ENCODE measurements at regions not wholly inside any gene's neighbourhood (a gene's known extent, or its start where the extent isn't known, plus 50 kb on each side); places are given as distances from the start of the nearest gene placed in this dataset.

DNA sequence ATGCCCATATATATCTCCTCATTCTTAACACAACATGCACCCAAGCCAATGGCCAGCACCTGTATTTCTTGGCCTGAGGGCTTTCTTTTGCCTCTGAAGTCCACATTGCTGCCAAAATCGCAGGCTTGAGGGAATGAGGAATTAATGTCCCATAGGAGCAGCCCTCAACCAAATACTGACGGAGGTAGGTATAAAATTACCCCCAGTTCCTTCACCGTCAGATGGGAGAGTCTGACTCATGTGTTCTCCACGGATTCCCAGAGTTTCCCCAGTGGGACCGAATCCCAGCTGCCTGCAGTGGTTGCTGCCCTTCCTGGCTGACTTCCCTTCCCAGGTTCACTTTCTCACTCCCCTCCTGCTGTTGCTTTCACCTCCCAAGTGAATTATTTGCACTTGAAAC, 602.2 kb upstream of the NOX3 start:
- H3K36me3 ChIP-seq = no peaks in the 10 kb centered on the region
- H3K4me3 ChIP-seq (ENCODE audit: low read depth in 1 of 2, low read length in 1 of 2) = no peak overlapping the region
- TF ChIP-seq, protein P1, sequence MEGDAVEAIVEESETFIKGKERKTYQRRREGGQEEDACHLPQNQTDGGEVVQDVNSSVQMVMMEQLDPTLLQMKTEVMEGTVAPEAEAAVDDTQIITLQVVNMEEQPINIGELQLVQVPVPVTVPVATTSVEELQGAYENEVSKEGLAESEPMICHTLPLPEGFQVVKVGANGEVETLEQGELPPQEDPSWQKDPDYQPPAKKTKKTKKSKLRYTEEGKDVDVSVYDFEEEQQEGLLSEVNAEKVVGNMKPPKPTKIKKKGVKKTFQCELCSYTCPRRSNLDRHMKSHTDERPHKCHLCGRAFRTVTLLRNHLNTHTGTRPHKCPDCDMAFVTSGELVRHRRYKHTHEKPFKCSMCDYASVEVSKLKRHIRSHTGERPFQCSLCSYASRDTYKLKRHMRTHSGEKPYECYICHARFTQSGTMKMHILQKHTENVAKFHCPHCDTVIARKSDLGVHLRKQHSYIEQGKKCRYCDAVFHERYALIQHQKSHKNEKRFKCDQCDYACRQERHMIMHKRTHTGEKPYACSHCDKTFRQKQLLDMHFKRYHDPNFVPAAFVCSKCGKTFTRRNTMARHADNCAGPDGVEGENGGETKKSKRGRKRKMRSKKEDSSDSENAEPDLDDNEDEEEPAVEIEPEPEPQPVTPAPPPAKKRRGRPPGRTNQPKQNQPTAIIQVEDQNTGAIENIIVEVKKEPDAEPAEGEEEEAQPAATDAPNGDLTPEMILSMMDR (IDR thresholded peaks at IDR 0.05) = no peak

DNA sequence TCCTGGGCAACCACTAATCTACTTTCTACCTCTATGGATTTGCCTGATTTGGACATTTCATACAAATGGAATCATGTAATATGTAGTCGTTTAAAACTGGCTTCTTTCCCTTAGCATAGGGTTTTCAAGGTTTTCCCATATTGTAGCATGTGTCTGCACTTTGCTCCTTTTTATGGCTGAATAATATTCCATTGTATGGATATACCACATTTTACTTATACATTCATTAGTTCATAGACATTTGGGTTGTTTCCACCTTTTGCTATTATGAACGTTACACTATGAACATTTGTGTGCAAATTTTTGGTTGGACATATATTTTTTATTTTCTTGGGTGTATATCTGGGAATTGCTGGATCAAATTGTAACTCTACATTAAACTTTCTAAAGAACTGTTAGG, 600.4 kb upstream of the NOX3 start:
- Histone ChIP-seq H3K4me1 (ENCODE audit: control insufficient read depth in 1 of 2, insufficient read depth in 1 of 2, low read depth in 1 of 2, low read length in 1 of 2) (no peaks in the 10 kb centered on the region), H3K27ac (no peak overlapping the region), H3K36me3 (no peaks in the 10 kb centered on the region), H3K4me3 (ENCODE audit: low read depth in 1 of 2, low read length in 1 of 2) (no peak overlapping the region), H3K27me3 (no peaks in the 10 kb centered on the region), H3K9me3 (no peaks in the 10 kb centered on the region)
- TF ChIP-seq, protein P1 (IDR thresholded peaks at IDR 0.05) = no peak

More for the DNA sequence above, 602.2 kb upstream of the NOX3 start:
- Histone ChIP-seq H3K4me1 (ENCODE audit: control insufficient read depth in 1 of 2, insufficient read depth in 1 of 2, low read depth in 1 of 2, low read length in 1 of 2) (no peaks in the 10 kb centered on the region), H3K27me3 (no peaks in the 10 kb centered on the region), H3K27ac (no peak overlapping the region), H3K9me3 (no peaks in the 10 kb centered on the region)

DNA sequence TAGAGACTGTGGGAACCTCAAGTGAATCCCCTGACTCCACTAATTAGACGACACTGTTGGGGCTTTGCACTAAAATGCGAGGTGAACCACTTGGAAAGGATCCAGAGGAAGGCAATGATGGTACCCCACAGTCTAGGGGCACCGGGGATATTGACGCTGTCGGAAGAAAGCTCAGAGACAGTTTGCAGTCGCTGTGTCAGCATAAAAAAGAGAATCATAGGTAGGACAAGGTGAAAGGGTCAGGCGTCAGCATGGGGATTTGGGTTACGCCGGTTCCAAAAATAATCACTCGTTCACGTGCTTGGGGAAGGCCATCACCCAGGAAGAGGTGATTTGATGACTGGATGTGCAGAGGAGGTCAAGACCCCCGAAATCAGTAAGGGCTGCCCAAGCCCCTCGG, 598.0 kb upstream of the NOX3 start:
- Histone ChIP-seq H3K27me3 (no peaks in the 10 kb centered on the region), H3K4me1 (ENCODE audit: control insufficient read depth in 1 of 2, insufficient read depth in 1 of 2, low read depth in 1 of 2, low read length in 1 of 2) (no peaks in the 10 kb centered on the region), H3K9me3 (no peaks in the 10 kb centered on the region), H3K36me3 (no peaks in the 10 kb centered on the region), H3K4me3 (ENCODE audit: low read depth in 1 of 2, low read length in 1 of 2) (no peak overlapping the region), H3K27ac (no peak overlapping the region)
- TF ChIP-seq, protein P1 (IDR thresholded peaks at IDR 0.05) = no peak

DNA sequence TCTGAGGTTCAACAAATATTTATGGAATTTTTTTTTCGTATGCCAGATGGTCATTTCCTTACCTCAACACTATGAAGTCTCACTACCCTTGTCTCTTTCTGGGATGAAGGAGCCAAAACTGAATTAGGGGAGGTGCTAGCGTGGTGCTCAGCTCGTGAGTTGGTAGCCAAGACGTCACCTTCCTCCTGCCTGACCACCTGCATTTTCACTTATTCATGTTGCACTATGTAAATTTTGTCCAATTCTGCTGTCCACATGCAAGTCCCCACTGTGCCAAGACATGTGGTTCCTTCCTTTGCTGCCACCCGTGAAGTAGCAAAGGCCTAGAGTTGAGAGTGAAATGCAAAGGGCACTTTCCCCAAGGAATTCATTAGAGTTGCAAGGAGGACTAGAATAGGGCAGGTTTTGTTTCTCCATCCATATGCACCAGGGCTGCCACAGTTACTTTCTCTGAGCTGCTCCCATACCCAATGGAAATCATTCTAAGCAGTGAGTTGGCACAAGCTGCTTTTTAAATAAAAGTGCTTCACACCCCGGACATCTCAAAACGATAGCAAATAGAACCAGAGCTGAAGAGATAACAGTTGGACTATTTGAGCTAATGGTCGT, 591.3 kb upstream of the NOX3 start:
- Histone ChIP-seq H3K36me3 (no peaks in the 10 kb centered on the region), H3K4me1 (ENCODE audit: control insufficient read depth in 1 of 2, insufficient read depth in 1 of 2, low read depth in 1 of 2, low read length in 1 of 2) (no peaks in the 10 kb centered on the region), H3K4me3 (ENCODE audit: low read depth in 1 of 2, low read length in 1 of 2) (no peak overlapping the region), H3K9me3 (no peaks in the 10 kb centered on the region), H3K27ac (no peak overlapping the region), H3K27me3 (no peaks in the 10 kb centered on the region)
- TF ChIP-seq, protein P1 (IDR thresholded peaks at IDR 0.05) = no peak

DNA sequence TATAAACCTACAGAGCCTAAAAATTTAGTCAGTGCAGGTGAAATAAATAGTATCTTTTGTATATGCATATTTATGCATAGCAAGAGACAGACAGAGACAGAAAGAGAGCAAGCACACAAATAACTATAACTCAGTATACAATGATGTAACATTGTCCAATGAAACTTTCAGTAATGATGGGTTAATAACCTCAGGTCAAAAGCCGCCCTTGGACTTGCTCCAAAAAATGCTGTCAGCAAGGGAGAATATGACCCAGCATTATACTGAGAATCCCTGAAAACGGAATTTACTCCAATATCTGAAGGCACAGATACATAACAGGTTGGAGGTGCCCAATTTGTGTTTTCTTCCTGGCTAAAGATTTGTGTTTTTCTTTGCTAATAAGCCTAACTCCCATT, 590.6 kb upstream of the NOX3 start:
- H3K27me3 ChIP-seq = no peaks in the 10 kb centered on the region
- TF ChIP-seq, protein P1 (IDR thresholded peaks at IDR 0.05) = no peak
- H3K27ac ChIP-seq = no peak overlapping the region
- H3K4me1 ChIP-seq (ENCODE audit: control insufficient read depth in 1 of 2, insufficient read depth in 1 of 2, low read depth in 1 of 2, low read length in 1 of 2) = no peaks in the 10 kb centered on the region
- H3K4me3 ChIP-seq (ENCODE audit: low read depth in 1 of 2, low read length in 1 of 2) = no peak overlapping the region
- no peaks in the 10 kb centered on the region for H3K9me3 ChIP-seq
- H3K36me3 ChIP-seq = no peaks in the 10 kb centered on the region
